GM06990 (cell line): ENCODE measurements at regions not wholly inside any gene's neighbourhood (a gene's known extent, or its start where the extent isn't known, plus 50 kb on each side); places are given as distances from the start of the nearest gene placed in this dataset.

Experiments
- DNase-seq: peaks from one replicate; pipeline ENCODE4 v3.0.0-alpha.2; 2011; ENCODE audit not compliant: insufficient read length; ENCODE audit errors: extremely low read depth
- H3K27me3 ChIP-seq: replicated peaks from 2 replicates; pipeline ENCODE4 v1.6.0; 2011; ENCODE audit warnings: low read length; ENCODE audit not compliant: control insufficient read depth, insufficient read depth
- H3K36me3 ChIP-seq: 2 replicates; pipeline ENCODE4 v1.5.1; 2011; ENCODE audit warnings: low read length; ENCODE audit not compliant: control insufficient read depth, insufficient read depth
- H3K4me3 ChIP-seq: replicated peaks from 2 replicates; pipeline ENCODE4 v1.5.1; 2011; ENCODE audit warnings: low read depth, mild to moderate bottlenecking, control low read depth, low read length
- CTCF ChIP-seq: IDR thresholded peaks from 2 replicates; pipeline ENCODE4 v1.5.1; 2011; ENCODE audit warnings: low read length, control low read depth, mild to moderate bottlenecking, inconsistent platforms; ENCODE audit not compliant: insufficient read depth, poor library complexity, severe bottlenecking

- Histone ChIP-seq H3K4me3 (no peak overlapping the region), H3K27me3 (no peaks in the 10 kb centered on the region; the same call in 1 of the 2 replicates), H3K36me3 (no peaks in the 10 kb centered on the region)
- TF ChIP-seq CTCF, result no peak
- DNase-seq, result no peak
Measured at GRCh38 chr4:3712936-3713335, 53.2 kb upstream of the ADRA2C start.

GRCh38 chr4:3712112-3712805 is 53.9 kb upstream of the ADRA2C start:
- no peaks in the 10 kb centered on the region for H3K36me3 ChIP-seq
- no peaks in the 10 kb centered on the region; the same call in 1 of the 2 replicates for H3K27me3 ChIP-seq
- no peak for TF ChIP-seq CTCF
- DNase-seq, result no peak
- no peak overlapping the region for H3K4me3 ChIP-seq

GRCh38 chr4:3711183-3712111 is 54.7 kb upstream of the ADRA2C start:
- no peaks in the 10 kb centered on the region for H3K36me3 ChIP-seq
- no peak for TF ChIP-seq CTCF
- no peaks in the 10 kb centered on the region; the same call in 1 of the 2 replicates for H3K27me3 ChIP-seq
- no peak for DNase-seq
- H3K4me3 ChIP-seq, result no peak overlapping the region

GRCh38 chr4:3710451-3711182 is 55.6 kb upstream of the ADRA2C start:
- no peak for DNase-seq
- no peak for TF ChIP-seq CTCF
- no peak overlapping the region for H3K4me3 ChIP-seq
- H3K27me3 ChIP-seq, result no peaks in the 10 kb centered on the region; the same call in 1 of the 2 replicates
- H3K36me3 ChIP-seq, result no peaks in the 10 kb centered on the region

GRCh38 chr4:3709846-3710441 is 56.2 kb upstream of the ADRA2C start:
- H3K27me3 ChIP-seq, result no peaks in the 10 kb centered on the region; the same call in 1 of the 2 replicates
- DNase-seq, result no peak
- TF ChIP-seq CTCF, result no peak
- no peak overlapping the region for H3K4me3 ChIP-seq
- no peaks in the 10 kb centered on the region for H3K36me3 ChIP-seq
